ENCODE measurements at regions not wholly inside any gene's neighbourhood (a gene's known extent, or its start where the extent isn't known, plus 50 kb on each side); places are given as distances from the start of the nearest gene placed in this dataset.

GRCh38 chr2:83534416-83534815, 924.7 kb downstream of the SUCLG1 start:
- no peaks in the 10 kb centered on the region for H3K27me3 ChIP-seq (ENCODE audit: insufficient read depth, low read length, poor library complexity)
- no peak for ATAC-seq (ENCODE audit: insufficient read depth, low read depth)
- no peaks in the 10 kb centered on the region for H3K79me2 ChIP-seq (ENCODE audit: insufficient read depth, low read length)
- H2AFZ ChIP-seq (ENCODE audit: low read depth, low read length), result no peak overlapping the region
- TF ChIP-seq, protein P1, sequence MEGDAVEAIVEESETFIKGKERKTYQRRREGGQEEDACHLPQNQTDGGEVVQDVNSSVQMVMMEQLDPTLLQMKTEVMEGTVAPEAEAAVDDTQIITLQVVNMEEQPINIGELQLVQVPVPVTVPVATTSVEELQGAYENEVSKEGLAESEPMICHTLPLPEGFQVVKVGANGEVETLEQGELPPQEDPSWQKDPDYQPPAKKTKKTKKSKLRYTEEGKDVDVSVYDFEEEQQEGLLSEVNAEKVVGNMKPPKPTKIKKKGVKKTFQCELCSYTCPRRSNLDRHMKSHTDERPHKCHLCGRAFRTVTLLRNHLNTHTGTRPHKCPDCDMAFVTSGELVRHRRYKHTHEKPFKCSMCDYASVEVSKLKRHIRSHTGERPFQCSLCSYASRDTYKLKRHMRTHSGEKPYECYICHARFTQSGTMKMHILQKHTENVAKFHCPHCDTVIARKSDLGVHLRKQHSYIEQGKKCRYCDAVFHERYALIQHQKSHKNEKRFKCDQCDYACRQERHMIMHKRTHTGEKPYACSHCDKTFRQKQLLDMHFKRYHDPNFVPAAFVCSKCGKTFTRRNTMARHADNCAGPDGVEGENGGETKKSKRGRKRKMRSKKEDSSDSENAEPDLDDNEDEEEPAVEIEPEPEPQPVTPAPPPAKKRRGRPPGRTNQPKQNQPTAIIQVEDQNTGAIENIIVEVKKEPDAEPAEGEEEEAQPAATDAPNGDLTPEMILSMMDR (IDR thresholded peaks at IDR 0.05; ENCODE audit: borderline replicate concordance, extremely low read depth, low read length, poor library complexity, severe bottlenecking), result no peak
- TF ChIP-seq EZH2 (IDR thresholded peaks at IDR 0.05; ENCODE audit: borderline replicate concordance, low read depth, low read length, severe bottlenecking), result no peak
- no peak overlapping the region for H3K9ac ChIP-seq (ENCODE audit: low read depth, low read length)
- DNase-seq, result no peak
- H3K4me1 ChIP-seq (ENCODE audit: insufficient read depth, low read length), result no peaks in the 10 kb centered on the region
- H3K27ac ChIP-seq (ENCODE audit: low read length), result no peak overlapping the region
- H3K4me3 ChIP-seq (ENCODE audit: low read depth in 1 of 2, low read length in 2 of 2), result no peak overlapping the region
- H3K36me3 ChIP-seq (ENCODE audit: insufficient read depth, low read length), result no peaks in the 10 kb centered on the region
- H3K9me3 ChIP-seq (ENCODE audit: insufficient read depth, low read length, severe bottlenecking), result no peaks in the 10 kb centered on the region
- H3K4me2 ChIP-seq (ENCODE audit: insufficient read depth, low read length), result no peak overlapping the region
- no peaks in the 10 kb centered on the region for H4K20me1 ChIP-seq (ENCODE audit: insufficient read depth, low read length)

DNA sequence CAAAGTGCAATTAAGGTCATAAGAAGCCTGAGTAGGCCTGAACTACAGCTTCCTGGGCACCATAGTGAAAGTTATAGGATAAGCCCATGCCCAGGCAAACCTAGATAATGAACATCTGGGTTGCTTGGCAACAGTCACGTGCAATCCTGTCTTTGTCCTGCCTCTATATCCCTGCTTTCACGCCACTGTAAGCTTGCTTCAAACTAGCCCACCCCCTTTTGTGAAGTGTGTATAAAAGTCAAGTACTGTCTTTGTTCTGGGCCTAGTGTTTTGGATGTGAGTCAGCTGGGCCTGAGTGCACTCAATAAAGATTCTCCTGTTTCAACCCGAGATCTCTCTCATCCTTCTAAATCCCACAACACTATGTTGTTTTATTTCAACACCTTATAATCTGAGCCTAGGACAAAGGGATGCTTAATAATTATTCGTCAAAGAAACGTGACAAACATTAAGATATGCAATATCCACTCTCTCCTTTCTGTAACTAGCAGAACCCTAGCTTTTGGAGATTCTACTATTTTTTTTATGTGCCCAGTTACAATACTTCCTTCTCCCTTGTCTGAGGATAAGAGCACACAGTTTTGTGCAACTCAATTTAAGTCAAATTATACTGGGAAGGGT, 927.8 kb downstream of the SUCLG1 start:
- no peaks in the 10 kb centered on the region for H3K36me3 ChIP-seq (ENCODE audit: insufficient read depth, low read length)
- no peak overlapping the region for H3K27ac ChIP-seq (ENCODE audit: low read length)
- H2AFZ ChIP-seq (ENCODE audit: low read depth, low read length), result no peak overlapping the region
- TF ChIP-seq, protein P1 (IDR thresholded peaks at IDR 0.05; ENCODE audit: borderline replicate concordance, extremely low read depth, low read length, poor library complexity, severe bottlenecking), result no peak
- no peak for TF ChIP-seq EZH2 (IDR thresholded peaks at IDR 0.05; ENCODE audit: borderline replicate concordance, low read depth, low read length, severe bottlenecking)
- no peak overlapping the region for H3K4me3 ChIP-seq (ENCODE audit: low read depth in 1 of 2, low read length in 2 of 2)
- H3K4me2 ChIP-seq (ENCODE audit: insufficient read depth, low read length), result no peak overlapping the region
- DNase-seq, result no peak
- no peaks in the 10 kb centered on the region for H4K20me1 ChIP-seq (ENCODE audit: insufficient read depth, low read length)
- H3K79me2 ChIP-seq (ENCODE audit: insufficient read depth, low read length), result no peaks in the 10 kb centered on the region
- no peaks in the 10 kb centered on the region for H3K27me3 ChIP-seq (ENCODE audit: insufficient read depth, low read length, poor library complexity)
- H3K4me1 ChIP-seq (ENCODE audit: insufficient read depth, low read length), result no peaks in the 10 kb centered on the region
- no peaks in the 10 kb centered on the region for H3K9me3 ChIP-seq (ENCODE audit: insufficient read depth, low read length, severe bottlenecking)
- no peak overlapping the region for H3K9ac ChIP-seq (ENCODE audit: low read depth, low read length)
- ATAC-seq (ENCODE audit: insufficient read depth, low read depth), result no peak

DNA sequence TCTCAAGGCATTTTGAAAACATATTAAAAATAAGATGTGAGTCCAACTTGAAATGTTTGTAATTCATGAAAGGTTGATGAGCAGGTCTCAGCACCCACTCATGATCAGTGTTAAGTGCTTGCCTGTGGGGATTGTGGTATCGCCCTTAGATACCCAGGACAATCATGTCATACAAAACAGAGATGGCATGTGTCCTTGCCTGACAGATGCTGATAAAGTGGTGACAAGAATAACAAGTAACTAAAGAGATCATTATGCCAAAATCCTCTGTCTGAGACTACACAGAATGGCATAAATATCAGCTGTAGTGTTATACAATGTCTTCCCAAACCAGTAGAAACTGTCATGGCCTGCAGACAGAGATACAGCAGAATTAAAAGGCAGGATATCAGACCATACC, 930.3 kb downstream of the SUCLG1 start:
- Histone ChIP-seq H3K9me3 (ENCODE audit: insufficient read depth, low read length, severe bottlenecking) (no peaks in the 10 kb centered on the region), H3K27ac (ENCODE audit: low read length) (no peak overlapping the region), H3K4me2 (ENCODE audit: insufficient read depth, low read length) (no peak overlapping the region), H3K9ac (ENCODE audit: low read depth, low read length) (no peak overlapping the region), H3K27me3 (ENCODE audit: insufficient read depth, low read length, poor library complexity) (no peaks in the 10 kb centered on the region), H4K20me1 (ENCODE audit: insufficient read depth, low read length) (no peaks in the 10 kb centered on the region), H3K4me1 (ENCODE audit: insufficient read depth, low read length) (no peaks in the 10 kb centered on the region), H3K4me3 (ENCODE audit: low read depth in 1 of 2, low read length in 2 of 2) (no peak overlapping the region), H3K36me3 (ENCODE audit: insufficient read depth, low read length) (no peaks in the 10 kb centered on the region), H2AFZ (ENCODE audit: low read depth, low read length) (no peak overlapping the region), H3K79me2 (ENCODE audit: insufficient read depth, low read length) (no peaks in the 10 kb centered on the region)
- no peak for ATAC-seq (ENCODE audit: insufficient read depth, low read depth)
- no peak for DNase-seq
- no peak for TF ChIP-seq EZH2 (IDR thresholded peaks at IDR 0.05; ENCODE audit: borderline replicate concordance, low read depth, low read length, severe bottlenecking)
- TF ChIP-seq, protein P1 (IDR thresholded peaks at IDR 0.05; ENCODE audit: borderline replicate concordance, extremely low read depth, low read length, poor library complexity, severe bottlenecking), result no peak
